ENCODE measurements at regions not wholly inside any gene's neighbourhood (a gene's known extent, or its start where the extent isn't known, plus 50 kb on each side); places are given as distances from the start of the nearest gene placed in this dataset.

DNA sequence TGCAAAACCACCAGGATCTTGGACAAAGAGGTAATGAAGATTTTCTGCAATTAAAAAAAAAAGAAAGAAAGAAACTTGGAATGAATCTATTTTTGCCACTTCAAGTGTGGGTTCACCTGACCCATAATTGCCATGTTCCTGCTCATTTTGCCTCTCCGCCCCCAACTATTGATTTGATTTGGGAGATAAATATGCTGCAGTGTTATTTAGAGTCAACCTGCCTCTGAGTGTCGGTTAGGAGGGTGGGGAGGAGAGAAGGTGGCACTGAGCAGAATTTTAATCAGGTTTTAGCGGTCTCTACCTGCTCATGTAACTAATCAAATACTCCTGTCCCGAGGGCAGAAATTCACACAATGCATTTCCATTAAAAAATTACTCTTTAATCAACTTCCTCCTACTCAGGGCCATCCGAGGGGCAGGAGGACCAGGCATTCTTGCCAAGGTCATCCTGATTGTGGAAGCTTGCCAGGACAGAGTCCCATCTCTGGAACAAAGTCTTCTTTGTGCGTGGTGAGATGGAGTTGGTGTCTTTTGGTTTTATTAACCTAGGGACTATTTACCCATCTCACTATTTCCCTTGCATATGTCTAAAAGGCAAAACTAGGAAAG is 300.1 kb downstream of the CDH26 start:
- no peak for TF ChIP-seq EZH2phosphoT487 (conservative IDR thresholded peaks at IDR 0.05; ENCODE audit: low read length)
- TF ChIP-seq, protein P1, sequence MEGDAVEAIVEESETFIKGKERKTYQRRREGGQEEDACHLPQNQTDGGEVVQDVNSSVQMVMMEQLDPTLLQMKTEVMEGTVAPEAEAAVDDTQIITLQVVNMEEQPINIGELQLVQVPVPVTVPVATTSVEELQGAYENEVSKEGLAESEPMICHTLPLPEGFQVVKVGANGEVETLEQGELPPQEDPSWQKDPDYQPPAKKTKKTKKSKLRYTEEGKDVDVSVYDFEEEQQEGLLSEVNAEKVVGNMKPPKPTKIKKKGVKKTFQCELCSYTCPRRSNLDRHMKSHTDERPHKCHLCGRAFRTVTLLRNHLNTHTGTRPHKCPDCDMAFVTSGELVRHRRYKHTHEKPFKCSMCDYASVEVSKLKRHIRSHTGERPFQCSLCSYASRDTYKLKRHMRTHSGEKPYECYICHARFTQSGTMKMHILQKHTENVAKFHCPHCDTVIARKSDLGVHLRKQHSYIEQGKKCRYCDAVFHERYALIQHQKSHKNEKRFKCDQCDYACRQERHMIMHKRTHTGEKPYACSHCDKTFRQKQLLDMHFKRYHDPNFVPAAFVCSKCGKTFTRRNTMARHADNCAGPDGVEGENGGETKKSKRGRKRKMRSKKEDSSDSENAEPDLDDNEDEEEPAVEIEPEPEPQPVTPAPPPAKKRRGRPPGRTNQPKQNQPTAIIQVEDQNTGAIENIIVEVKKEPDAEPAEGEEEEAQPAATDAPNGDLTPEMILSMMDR (IDR thresholded peaks at IDR 0.05; ENCODE audit: insufficient read depth, low read length, poor library complexity, severe bottlenecking) = no peak
